Prostate gland (tissue), 2 donors: ENCODE measurements at regions not wholly inside any gene's neighbourhood (a gene's known extent, or its start where the extent isn't known, plus 50 kb on each side); places are given as distances from the start of the nearest gene placed in this dataset.

Experiments
- DNase-seq: peaks from one replicate; pipeline ENCODE4 v3.0.0-alpha.2; 2019; ENCODE audit warnings: low spot score
- H3K27ac ChIP-seq, 2 donors: fragments of 200-600 bp; sonication (generic); 2 replicates each; pipeline ENCODE4 v1.5.1; 2017 to 2019
- H3K27me3 ChIP-seq: fragments of 200-600 bp; sonication (generic); replicated peaks from 2 replicates; pipeline ENCODE4 v1.5.1; 2019; ENCODE audit not compliant: insufficient read depth
- H3K36me3 ChIP-seq, 2 donors: fragments of 200-600 bp; sonication (generic); 1 replicate in 1 of 2; 2 replicates in 1 of 2; pipeline versions ENCODE4 v1.5.1 to v1.8.1; 2017 to 2019
- H3K4me1 ChIP-seq: fragments of 200-600 bp; sonication (generic); replicated peaks from 2 replicates; pipeline ENCODE4 v1.5.1; 2019
- H3K4me3 ChIP-seq, 2 donors: fragments of 200-600 bp; sonication (generic); 2 replicates each; pipeline ENCODE4 v1.5.1; 2017 to 2019
- H3K9me3 ChIP-seq: fragments of 200-600 bp; sonication (generic); 2 replicates; pipeline ENCODE4 v1.5.1; 2017
- CTCF ChIP-seq, 4 experiments: fragments of 200-600 bp in 2 of 4; fragments of 450-650 bp in 2 of 4; sonication (generic) in 2 of 4; IDR thresholded peaks; 1 replicate in 3 of 4; 2 replicates in 1 of 4; pipeline ENCODE4 v1.5.1; 2016 to 2019; ENCODE audit warnings: antibody characterized with exemption in 4 of 4, mild to moderate bottlenecking in 2 of 4, moderate library complexity in 2 of 4
- POLR2A ChIP-seq: fragments of 450-650 bp; IDR thresholded peaks from one replicate; pipeline ENCODE4 v1.6.1; 2016; ENCODE audit warnings: antibody characterized with exemption, mild to moderate bottlenecking
- POLR2AphosphoS5 ChIP-seq: sonication (generic); formaldehyde crosslinking; IDR thresholded peaks from one replicate; pipeline ENCODE4 v1.6.1; 2017; ENCODE audit warnings: antibody characterized with exemption
- WGBS: methylation state at CpG from one replicate; pipeline ENCODE4 v1.1.5; 2018; 5-methylcytosine and 5-hydroxymethylcytosine counted together
- intact Hi-C: fragments of 100-400 bp; cut with DNase I; formaldehyde crosslinking; loops from one replicate; pipeline ENCODE4 v1.14.2; 2022

GRCh38 chr18:77469131-77469530 is 219.5 kb downstream of the GALR1 start:
- no peak overlapping the region for H3K4me3 ChIP-seq
- no peaks in the 10 kb centered on the region for H3K9me3 ChIP-seq
- no peaks in the 10 kb centered on the region for H3K27me3 ChIP-seq
- no peak for DNase-seq
- H3K36me3 ChIP-seq, result no peaks in the 10 kb centered on the region
- TF ChIP-seq CTCF (IDR thresholded peaks at IDR 0.05) (no peak), POLR2A (no peak), POLR2AphosphoS5 (no peak)
- no peak overlapping the region for H3K27ac ChIP-seq
- intact Hi-C loops, result no loop called here
- WGBS, result 89% methylated on average over 4 of the region's 4 CpGs
- no peaks in the 10 kb centered on the region for H3K4me1 ChIP-seq

DNA sequence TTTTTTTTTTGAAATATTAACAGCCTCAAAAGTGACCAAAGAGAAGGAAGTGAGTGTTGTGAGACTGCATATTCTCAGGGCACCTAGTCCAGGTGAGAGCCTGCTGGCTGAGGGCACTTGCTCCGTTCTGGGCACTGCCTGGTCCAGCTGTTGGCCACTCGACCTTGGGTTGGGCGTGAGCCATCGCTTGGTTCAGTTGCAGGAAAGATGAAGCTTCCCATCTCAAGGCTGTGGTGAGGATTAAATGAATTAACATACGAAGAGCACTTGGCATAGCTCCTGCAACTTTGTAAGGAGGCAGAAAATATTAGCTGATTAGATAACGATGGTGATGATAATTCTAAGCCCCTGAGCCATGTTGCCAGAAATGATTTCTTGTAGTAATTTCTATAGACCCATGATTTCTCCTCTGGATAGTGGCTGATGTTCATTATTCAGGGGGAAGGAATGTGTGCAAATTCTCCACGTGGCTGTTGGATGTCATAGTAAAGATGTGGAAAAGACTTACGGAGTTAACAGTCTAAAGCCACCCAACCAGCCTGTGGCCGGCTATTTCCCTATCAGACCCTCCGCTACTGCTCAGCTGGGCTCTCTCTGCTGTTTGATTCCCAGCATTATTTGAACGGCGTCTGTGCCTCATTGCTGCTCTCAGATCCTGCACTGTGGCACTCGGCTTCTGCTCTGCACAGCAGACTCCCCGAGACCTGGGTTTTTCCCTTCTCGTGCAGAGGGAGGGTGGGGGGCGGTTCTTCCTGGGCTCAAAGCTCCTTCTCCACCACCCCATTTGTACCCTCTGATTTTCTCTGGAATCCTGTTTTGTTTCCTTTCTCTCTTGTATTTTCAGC is 221.1 kb downstream of the GALR1 start:
- WGBS, result 56% methylated on average over 16 of the region's 16 CpGs
- TF ChIP-seq POLR2AphosphoS5 (no peak), POLR2A (no peak), CTCF (IDR thresholded peaks at IDR 0.05) (no peak)
- Histone ChIP-seq H3K4me1 (no peaks in the 10 kb centered on the region), H3K27me3 (no peaks in the 10 kb centered on the region), H3K9me3 (no peaks in the 10 kb centered on the region), H3K36me3 (no peaks in the 10 kb centered on the region), H3K4me3 (no peak overlapping the region), H3K27ac (no peak overlapping the region)
- DNase-seq, result no peak
- intact Hi-C loops, result no loop called here

GRCh38 chr18:77472509-77472908 is 222.9 kb downstream of the GALR1 start:
- no peak overlapping the region for H3K27ac ChIP-seq

DNA sequence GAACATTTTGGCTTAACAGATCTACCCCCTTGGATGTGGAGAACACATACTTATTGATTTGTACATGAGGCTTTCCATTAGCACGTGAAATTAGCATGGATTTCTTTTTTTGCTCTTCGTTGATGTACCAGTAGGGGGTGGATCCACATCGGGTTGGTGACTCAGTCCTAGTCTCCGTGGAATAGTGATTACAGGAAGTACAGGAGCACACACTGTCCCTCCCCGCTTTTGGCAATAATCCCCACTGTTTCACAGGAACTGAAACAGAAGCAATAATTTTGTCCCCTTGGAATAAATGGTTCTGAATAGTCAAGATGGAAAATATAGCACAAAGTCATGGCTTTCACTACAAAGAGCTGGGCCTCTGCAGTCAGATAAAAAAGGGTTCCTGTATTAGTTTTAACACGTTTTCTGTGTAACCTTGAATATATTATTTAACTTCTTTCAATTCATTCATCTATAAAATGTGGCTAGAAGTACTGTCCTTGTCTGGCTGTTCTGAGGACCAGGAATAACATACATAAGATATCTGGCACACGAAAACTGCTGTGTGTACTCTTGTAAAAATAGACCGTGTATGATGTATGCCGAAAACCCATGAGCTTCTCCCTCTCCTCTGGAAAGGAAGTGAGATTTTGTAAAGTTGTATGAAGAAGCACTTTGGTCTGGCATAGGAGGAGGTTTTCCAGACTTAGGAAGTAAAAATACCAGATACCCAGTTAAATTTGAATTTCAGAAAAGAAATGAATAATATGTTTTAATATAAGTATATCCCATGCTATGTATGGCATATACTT is 229.2 kb downstream of the GALR1 start:
- Histone ChIP-seq H3K36me3 (no peaks in the 10 kb centered on the region), H3K9me3 (no peaks in the 10 kb centered on the region), H3K4me3 (no peak overlapping the region), H3K27me3 (no peaks in the 10 kb centered on the region), H3K4me1 (no peaks in the 10 kb centered on the region), H3K27ac (no peak overlapping the region)
- WGBS, result 28% methylated on average over 9 of the region's 9 CpGs
- no peak for DNase-seq
- TF ChIP-seq POLR2AphosphoS5 (peak; percentile 25), CTCF (IDR thresholded peaks at IDR 0.05) (peak in 1 of 4 experiments; percentile 10), POLR2A (no peak)
- intact Hi-C loops, result no loop called here

More at GRCh38 chr18:77472509-77472908, 222.9 kb downstream of the GALR1 start:
- DNase-seq, result no peak
- Histone ChIP-seq H3K36me3 (no peaks in the 10 kb centered on the region), H3K4me3 (no peak overlapping the region), H3K9me3 (no peaks in the 10 kb centered on the region), H3K27me3 (no peaks in the 10 kb centered on the region), H3K4me1 (no peaks in the 10 kb centered on the region)
- intact Hi-C loops, result no loop called here
- TF ChIP-seq CTCF (IDR thresholded peaks at IDR 0.05) (no peak), POLR2A (no peak), POLR2AphosphoS5 (no peak)
- WGBS, result 89% methylated on average over 1 of the region's 1 CpG
